Fibroblast of the aortic adventitia (primary cell): ENCODE measurements at regions not wholly inside any gene's neighbourhood (a gene's known extent, or its start where the extent isn't known, plus 50 kb on each side); places are given as distances from the start of the nearest gene placed in this dataset.

Experiments
- DNase-seq: peaks from one replicate; pipeline ENCODE4 v3.0.0-alpha.2; 2010; ENCODE audit warnings: low read depth
- H3K4me3 ChIP-seq: 2 replicates; pipeline ENCODE4 v1.5.1; 2011; ENCODE audit warnings: low read depth, mild to moderate bottlenecking, control low read depth, low read length, moderate library complexity
- CTCF ChIP-seq: IDR thresholded peaks from 2 replicates; pipeline ENCODE4 v1.5.1; 2011; ENCODE audit warnings: mild to moderate bottlenecking, low read length, control low read depth, inconsistent platforms; ENCODE audit not compliant: insufficient read depth

- no peak for DNase-seq
- no peak overlapping the region for H3K4me3 ChIP-seq
- TF ChIP-seq CTCF = no peak
Measured at GRCh38 chr6:98560841-98561240, 273.5 kb upstream of the POU3F2 start.

GRCh38 chr6:98566126-98566525 lies 268.2 kb upstream of the POU3F2 start:
- no peak for TF ChIP-seq CTCF
- no peak for DNase-seq
- H3K4me3 ChIP-seq = no peak overlapping the region

GRCh38 chr6:98572579-98572978 lies 261.8 kb upstream of the POU3F2 start:
- no peak for DNase-seq
- TF ChIP-seq CTCF = no peak
- no peak overlapping the region for H3K4me3 ChIP-seq

GRCh38 chr6:98574984-98575383 lies 259.4 kb upstream of the POU3F2 start:
- H3K4me3 ChIP-seq = no peak overlapping the region
- no peak for TF ChIP-seq CTCF
- no peak for DNase-seq

GRCh38 chr6:98576791-98577190 lies 257.6 kb upstream of the POU3F2 start:
- H3K4me3 ChIP-seq = no peak overlapping the region
- no peak for DNase-seq
- no peak for TF ChIP-seq CTCF

- no peak overlapping the region for H3K4me3 ChIP-seq
- DNase-seq = no peak
- TF ChIP-seq CTCF = no peak
Measured at GRCh38 chr6:98578016-98578415, 256.4 kb upstream of the POU3F2 start.

- no peak for TF ChIP-seq CTCF
- H3K4me3 ChIP-seq = no peak overlapping the region
- no peak for DNase-seq
Measured at GRCh38 chr6:98579079-98579478, 255.3 kb upstream of the POU3F2 start.
